ENCODE measurements at regions not wholly inside any gene's neighbourhood (a gene's known extent, or its start where the extent isn't known, plus 50 kb on each side); places are given as distances from the start of the nearest gene placed in this dataset.

DNA sequence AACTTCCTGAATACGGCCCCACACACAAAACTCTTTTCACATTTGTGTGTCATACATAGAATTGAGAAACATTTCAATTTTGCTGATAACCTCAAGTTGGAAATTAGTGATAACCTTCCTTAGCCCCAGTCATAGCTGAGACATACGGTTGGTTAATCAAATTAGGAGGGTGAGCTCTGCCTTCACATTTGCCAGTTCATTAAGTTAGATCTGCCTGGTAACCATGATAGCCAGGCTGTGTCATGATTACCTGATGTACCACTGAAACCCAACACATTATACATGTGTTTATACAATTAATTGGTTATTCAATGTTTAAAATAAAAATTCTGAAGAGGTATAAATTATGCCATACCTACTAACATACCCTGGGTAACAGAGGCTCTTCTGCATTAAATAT is 60.8 kb upstream of the RAB11FIP2 start:
- Histone ChIP-seq H3K27me3 (ENCODE audit: control insufficient read depth, insufficient read depth, low read length) (no peaks in the 10 kb centered on the region), H3K79me1 (ENCODE audit: low read depth in 1 of 2, low read length in 2 of 2) (no peaks in the 10 kb centered on the region), H4K8ac (ENCODE audit: low read depth in 2 of 2, low read length in 2 of 2) (no peak overlapping the region), H2BK20ac (ENCODE audit: low read depth, low read length) (no peak overlapping the region), H3K27ac (ENCODE audit: insufficient read depth, low read length) (no peak overlapping the region), H2AK9ac (replicated peaks; ENCODE audit: low read depth, low read length, poor library complexity) (no peak overlapping the region), H2AK5ac (ENCODE audit: low read depth, low read length) (no peak overlapping the region), H3K23ac (ENCODE audit: low read depth, low read length) (no peak overlapping the region), H2BK5ac (ENCODE audit: low read depth, low read length, poor library complexity, severe bottlenecking) (no peak overlapping the region), H4K91ac (ENCODE audit: insufficient read depth, low read depth, low read length) (no peak overlapping the region), H3K56ac (ENCODE audit: extremely low read depth, insufficient read depth, low read length) (no peak overlapping the region), H3K14ac (replicated peaks; ENCODE audit: low read depth, low read length) (no peak overlapping the region), H3K4me3 (ENCODE audit: insufficient read depth, low read depth, low read length) (no peak overlapping the region), H4K20me1 (ENCODE audit: insufficient read depth, low read length) (no peaks in the 10 kb centered on the region), H3K9ac (ENCODE audit: low read depth, low read length) (no peak overlapping the region), H2BK120ac (ENCODE audit: low read depth, low read length) (no peak overlapping the region), H2AFZ (replicated peaks; ENCODE audit: low read length, poor library complexity) (no peak overlapping the region), H3K4ac (ENCODE audit: low read depth, low read length) (no peak overlapping the region), H3K18ac (ENCODE audit: low read depth, low read length) (no peak overlapping the region), H3K4me2 (ENCODE audit: low read depth, low read length) (no peak overlapping the region), H4K5ac (ENCODE audit: low read depth, low read length) (no peak overlapping the region), H3K9me1 (ENCODE audit: insufficient read depth, low read length) (no peaks in the 10 kb centered on the region), H3K36me3 (ENCODE audit: control insufficient read depth, insufficient read depth, low read length) (no peaks in the 10 kb centered on the region), H3K9me3 (ENCODE audit: control insufficient read depth, insufficient read depth, low read length) (peaks cover 2% of the 10 kb centered on the region; the same call in 1 of the 2 replicates), H3K4me1 (ENCODE audit: control insufficient read depth, insufficient read depth, low read length) (no peaks in the 10 kb centered on the region), H2BK15ac (ENCODE audit: low read depth, low read length) (no peak overlapping the region)
- in situ Hi-C loops (cut with MboI; ENCODE audit: low sequenced_read_pairs) (no loop called here), intact Hi-C loops (cut with micrococcal nuclease) (loop anchor here (2.0 kb wide), 1 partner anchor 611 kb away; no protein-coding TSS in a partner anchor), dilution Hi-C loops (cut with HindIII; ENCODE audit: low sequenced_read_pairs, unreplicated experiment) (no loop called here)
- ChIA-PET CTCF (no interaction called here), POLR2A (ENCODE audit: unreplicated experiment) (no interaction called here)
- WGBS, 2 experiments (ENCODE audit: extremely low coverage in 2 of 2, insufficient read length in 1 of 2) = no CpG with 5 or more reads among the region's 2 CpGs
- TF ChIP-seq BHLHE40 (IDR thresholded peaks at IDR 0.05; ENCODE audit: low read depth, low read length) (no peak), RAD21 (IDR thresholded peaks at IDR 0.05; ENCODE audit: low read length) (no peak)
- BruUV-seq (replicated peaks) = no TSS peak
- no peak for ATAC-seq (ENCODE audit: low read depth)
- DNase-seq = no peak

Data from IMR-90 (cell line).